ENCODE measurements at regions not wholly inside any gene's neighbourhood (a gene's known extent, or its start where the extent isn't known, plus 50 kb on each side); places are given as distances from the start of the nearest gene placed in this dataset.

DNA sequence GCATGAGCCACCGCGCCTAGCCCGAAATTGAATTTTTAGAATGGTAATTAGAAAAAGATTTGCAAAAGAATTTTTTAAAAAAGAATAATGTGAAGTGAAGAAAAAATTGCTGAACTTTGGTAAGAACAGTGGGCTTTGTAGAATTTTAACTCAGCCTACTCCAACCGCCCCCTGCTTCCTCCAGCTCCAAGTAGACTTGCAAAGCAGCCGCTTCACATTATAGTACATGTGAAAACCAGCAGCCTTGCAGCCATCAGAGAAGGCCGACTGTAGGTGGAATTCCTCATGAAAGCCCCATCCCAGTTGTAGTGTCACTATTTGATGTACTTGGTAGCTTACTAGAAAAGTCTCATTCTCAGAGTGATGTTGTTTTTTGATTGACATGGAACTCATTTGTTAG, 835.6 kb downstream of the TBC1D32 start:
- intact Hi-C loops (cut with DNase I; ENCODE audit: low total_unique reads), result no loop called here
- DNase-seq, result no peak
- Histone ChIP-seq H3K9me3 (no peaks in the 10 kb centered on the region), H3K36me3 (no peaks in the 10 kb centered on the region), H3K4me1 (no peaks in the 10 kb centered on the region), H3K27me3 (no peaks in the 10 kb centered on the region), H3K27ac (no peak overlapping the region), H3K4me3 (no peak overlapping the region)
- TF ChIP-seq POLR2A (IDR thresholded peaks at IDR 0.05) (no peak), CTCF (IDR thresholded peaks at IDR 0.05) (no peak)

- no peak overlapping the region for H3K4me3 ChIP-seq
- DNase-seq, result no peak
- no peaks in the 10 kb centered on the region for H3K36me3 ChIP-seq
- no peaks in the 10 kb centered on the region for H3K9me3 ChIP-seq
- intact Hi-C loops (cut with DNase I; ENCODE audit: low total_unique reads), result no loop called here
- H3K27ac ChIP-seq, result no peak overlapping the region
- no peaks in the 10 kb centered on the region for H3K27me3 ChIP-seq
- no peak for TF ChIP-seq CTCF (IDR thresholded peaks at IDR 0.05)
- no peak for TF ChIP-seq POLR2A (IDR thresholded peaks at IDR 0.05)
- H3K4me1 ChIP-seq, result no peaks in the 10 kb centered on the region
Measured at GRCh38 chr6:120496661-120497060, 837.6 kb downstream of the TBC1D32 start.

- H3K4me3 ChIP-seq, result no peak overlapping the region
- no peak overlapping the region for H3K27ac ChIP-seq
- intact Hi-C loops (cut with DNase I; ENCODE audit: low total_unique reads), result no loop called here
- no peaks in the 10 kb centered on the region for H3K36me3 ChIP-seq
- H3K9me3 ChIP-seq, result no peaks in the 10 kb centered on the region
- no peaks in the 10 kb centered on the region for H3K4me1 ChIP-seq
- no peak for TF ChIP-seq POLR2A (IDR thresholded peaks at IDR 0.05)
- no peak for TF ChIP-seq CTCF (IDR thresholded peaks at IDR 0.05)
- DNase-seq, result no peak
- no peaks in the 10 kb centered on the region for H3K27me3 ChIP-seq
Measured at GRCh38 chr6:120493505-120493904, 840.8 kb downstream of the TBC1D32 start.

GRCh38 chr6:120489941-120490340, 844.3 kb downstream of the TBC1D32 start:
- intact Hi-C loops (cut with DNase I; ENCODE audit: low total_unique reads), result no loop called here
- no peak for DNase-seq

DNA sequence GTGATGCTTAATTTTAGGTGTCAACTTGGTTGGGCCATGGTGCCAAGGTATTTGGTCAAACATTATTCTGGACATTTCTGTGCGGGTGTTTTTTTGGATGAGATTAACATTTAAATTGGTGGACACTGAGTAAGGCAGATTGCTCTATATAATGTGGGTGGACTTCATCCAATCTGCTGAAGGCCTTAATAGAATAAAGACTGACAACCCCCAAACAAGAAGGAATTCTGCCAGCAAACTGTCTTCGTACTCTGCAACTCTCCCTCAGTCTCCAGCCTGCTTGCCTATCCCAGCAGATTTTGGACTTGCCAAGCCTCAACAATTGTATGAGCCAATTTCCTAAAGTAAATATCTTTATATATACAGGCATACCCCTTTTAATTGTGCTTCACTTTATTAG, 850.1 kb downstream of the TBC1D32 start:
- H3K4me3 ChIP-seq, result no peak overlapping the region
- no peaks in the 10 kb centered on the region for H3K9me3 ChIP-seq
- no peak overlapping the region for H3K27ac ChIP-seq
- DNase-seq, result no peak
- H3K36me3 ChIP-seq, result no peaks in the 10 kb centered on the region
- intact Hi-C loops (cut with DNase I; ENCODE audit: low total_unique reads), result no loop called here
- H3K27me3 ChIP-seq, result no peaks in the 10 kb centered on the region
- no peaks in the 10 kb centered on the region for H3K4me1 ChIP-seq
- TF ChIP-seq POLR2A (IDR thresholded peaks at IDR 0.05), result no peak
- TF ChIP-seq CTCF (IDR thresholded peaks at IDR 0.05), result no peak

More at GRCh38 chr6:120489941-120490340, 844.3 kb downstream of the TBC1D32 start:
- no peak for TF ChIP-seq CTCF (IDR thresholded peaks at IDR 0.05)
- TF ChIP-seq POLR2A (IDR thresholded peaks at IDR 0.05), result no peak
- H3K4me1 ChIP-seq, result no peaks in the 10 kb centered on the region
- no peaks in the 10 kb centered on the region for H3K27me3 ChIP-seq
- no peak overlapping the region for H3K4me3 ChIP-seq
- no peaks in the 10 kb centered on the region for H3K9me3 ChIP-seq
- H3K36me3 ChIP-seq, result no peaks in the 10 kb centered on the region
- no peak overlapping the region for H3K27ac ChIP-seq

Measured in uterus (tissue), 3 donors.